ACHN (cell line): ENCODE measurements at regions not wholly inside any gene's neighbourhood (a gene's known extent, or its start where the extent isn't known, plus 50 kb on each side); places are given as distances from the start of the nearest gene placed in this dataset.
A peak's percentile ranks its signal among the peaks of the same experiment; 100 is the strongest.

Source experiments
- DNase-seq: peaks from one replicate; pipeline ENCODE4 v3.0.0-alpha.2; 2015
- in situ Hi-C: cut with HindIII; loops from 2 replicates; pipeline ENCODE4 v1.10.0; 2017; ENCODE audit warnings: low sequenced_read_pairs, low pct_ligation_motif_present, low pct_unique_long_range_greater_than_20kb

GRCh38 chr16:52076801-52077201 lies 470.1 kb downstream of the TOX3 start:
- in situ Hi-C loops: no loop called here

GRCh38 chr16:52076332-52076731 lies 470.6 kb downstream of the TOX3 start:
- DNase-seq: no peak
- in situ Hi-C loops: no loop called here

More at GRCh38 chr16:52076801-52077201, 470.1 kb downstream of the TOX3 start:
- no peak for DNase-seq

- in situ Hi-C loops: no loop called here
- no peak for DNase-seq
Measured at GRCh38 chr16:52074133-52074532, 472.8 kb downstream of the TOX3 start.

- in situ Hi-C loops: no loop called here
- no peak for DNase-seq
Measured at GRCh38 chr16:52073024-52073423, 473.9 kb downstream of the TOX3 start.

- in situ Hi-C loops: no loop called here
- DNase-seq: no peak
Measured at GRCh38 chr16:52071101-52071500, 475.8 kb downstream of the TOX3 start.

- in situ Hi-C loops: no loop called here
- no peak for DNase-seq
Measured at GRCh38 chr16:52070341-52071057, 476.4 kb downstream of the TOX3 start.

GRCh38 chr16:52069866-52070265 lies 477.1 kb downstream of the TOX3 start:
- peak; percentile 39 for DNase-seq
- in situ Hi-C loops: no loop called here

- in situ Hi-C loops: no loop called here
- DNase-seq: peak; percentile 36
Measured at GRCh38 chr16:52068447-52069074, 478.4 kb downstream of the TOX3 start.

- DNase-seq: no peak
- in situ Hi-C loops: no loop called here
Measured at GRCh38 chr16:52066962-52067361, 480.0 kb downstream of the TOX3 start.

GRCh38 chr16:52056259-52056658 lies 490.7 kb downstream of the TOX3 start:
- in situ Hi-C loops: no loop called here

GRCh38 chr16:52055381-52055780 lies 491.6 kb downstream of the TOX3 start:
- peak; percentile 29 for DNase-seq
- in situ Hi-C loops: no loop called here

More at GRCh38 chr16:52056259-52056658, 490.7 kb downstream of the TOX3 start:
- no peak for DNase-seq

- in situ Hi-C loops: no loop called here
- no peak for DNase-seq
Measured at GRCh38 chr16:52054326-52054725, 492.6 kb downstream of the TOX3 start.

- DNase-seq: no peak
- in situ Hi-C loops: no loop called here
Measured at GRCh38 chr16:52052818-52053217, 494.1 kb downstream of the TOX3 start.

GRCh38 chr16:52051414-52052172 lies 495.4 kb downstream of the TOX3 start:
- in situ Hi-C loops: no loop called here
- DNase-seq: no peak

GRCh38 chr16:52050418-52050817 lies 496.5 kb downstream of the TOX3 start:
- in situ Hi-C loops: no loop called here
- DNase-seq: peak; percentile 99

- in situ Hi-C loops: no loop called here
- no peak for DNase-seq
Measured at GRCh38 chr16:52035436-52035835, 511.5 kb downstream of the TOX3 start.

- DNase-seq: no peak
- in situ Hi-C loops: no loop called here
Measured at GRCh38 chr16:52034830-52035229, 512.1 kb downstream of the TOX3 start.

GRCh38 chr16:52033992-52034391 lies 513.0 kb downstream of the TOX3 start:
- in situ Hi-C loops: no loop called here
- DNase-seq: no peak

GRCh38 chr16:52022980-52023379 lies 524.0 kb downstream of the TOX3 start:
- no peak for DNase-seq
- in situ Hi-C loops: no loop called here
